ENCODE measurements at regions not wholly inside any gene's neighbourhood (a gene's known extent, or its start where the extent isn't known, plus 50 kb on each side); places are given as distances from the start of the nearest gene placed in this dataset.

DNA sequence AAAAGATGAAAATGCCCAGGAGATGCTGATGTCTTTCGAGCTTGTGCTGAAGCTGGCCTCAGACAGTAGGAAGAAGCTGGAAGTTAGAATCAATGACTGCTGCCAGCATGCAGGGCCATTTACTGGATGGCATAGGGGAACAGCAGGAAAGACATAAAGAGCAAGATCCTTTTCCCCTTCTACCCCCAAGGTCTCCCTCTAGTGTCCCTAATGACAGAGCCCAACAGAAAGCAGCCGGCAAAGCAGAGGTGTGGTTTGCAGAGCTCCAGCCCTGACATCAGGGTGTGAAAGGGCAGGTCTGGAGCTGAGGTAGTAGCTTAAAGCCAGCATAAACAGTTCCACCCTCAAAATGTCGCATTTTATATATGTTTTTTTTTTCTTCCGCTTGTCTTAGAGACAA lies 1560.7 kb upstream of the TMEM132C start:
- DNase-seq (ENCODE audit: extremely low read depth, low read depth, low spot score): no peak

GRCh38 chr12:126708492-126708896 lies 1558.5 kb upstream of the TMEM132C start:
- DNase-seq (ENCODE audit: extremely low read depth, low read depth, low spot score): no peak

DNA sequence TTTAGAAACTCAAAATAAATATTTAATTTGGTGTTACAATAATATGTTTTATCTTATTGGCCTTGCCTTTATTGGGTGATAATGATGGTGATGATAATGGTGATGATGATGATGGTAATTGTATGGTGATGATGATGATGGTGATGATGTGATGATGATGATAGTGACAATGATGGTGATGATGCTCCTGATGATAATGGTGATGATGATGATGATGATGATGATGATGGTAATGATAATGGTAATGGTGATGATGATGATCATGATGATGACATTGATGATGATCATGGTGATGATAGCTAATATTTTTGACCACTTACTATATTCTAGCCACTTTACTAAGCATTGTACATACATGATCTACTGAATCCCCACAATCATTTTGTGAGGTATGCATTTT lies 1548.6 kb upstream of the TMEM132C start:
- DNase-seq (ENCODE audit: extremely low read depth, low read depth, low spot score): no peak

DNA sequence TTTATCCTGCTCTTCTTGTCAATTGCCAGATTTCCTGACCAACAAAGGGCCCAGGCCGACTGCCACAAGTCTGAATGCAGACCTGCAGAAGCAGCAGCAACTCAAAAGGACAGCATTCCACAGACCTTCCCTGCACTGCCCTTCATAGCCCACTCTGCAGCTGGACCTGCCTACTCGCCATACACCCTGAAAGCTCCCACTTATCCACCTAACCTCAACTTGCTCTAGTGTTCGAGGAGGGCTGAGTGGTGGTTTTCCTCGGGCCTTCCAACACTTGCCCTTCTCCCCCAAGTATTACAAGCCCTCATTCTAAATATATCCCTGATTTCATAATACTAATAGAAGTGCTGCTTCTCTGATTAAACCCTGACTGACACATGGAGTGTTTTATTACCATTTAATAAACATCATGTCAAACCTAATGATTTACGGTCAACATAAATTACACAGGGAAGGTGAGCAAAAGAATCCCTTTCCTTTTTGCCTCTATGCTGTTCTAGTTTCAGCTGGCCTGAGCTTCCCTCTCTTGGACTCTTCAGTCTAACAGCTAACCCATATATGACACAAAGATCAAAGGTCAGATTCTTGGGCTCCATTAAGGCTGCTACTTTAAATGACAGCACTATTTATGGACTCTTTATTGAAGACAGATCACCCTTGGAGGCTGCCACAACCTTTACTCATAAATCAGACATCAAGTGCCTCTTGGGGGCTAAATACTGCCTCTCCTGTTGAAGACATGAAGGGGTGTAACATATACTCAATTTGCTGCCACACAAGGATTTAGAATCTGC lies 1546.9 kb upstream of the TMEM132C start:
- no peak for DNase-seq (ENCODE audit: extremely low read depth, low read depth, low spot score)

DNA sequence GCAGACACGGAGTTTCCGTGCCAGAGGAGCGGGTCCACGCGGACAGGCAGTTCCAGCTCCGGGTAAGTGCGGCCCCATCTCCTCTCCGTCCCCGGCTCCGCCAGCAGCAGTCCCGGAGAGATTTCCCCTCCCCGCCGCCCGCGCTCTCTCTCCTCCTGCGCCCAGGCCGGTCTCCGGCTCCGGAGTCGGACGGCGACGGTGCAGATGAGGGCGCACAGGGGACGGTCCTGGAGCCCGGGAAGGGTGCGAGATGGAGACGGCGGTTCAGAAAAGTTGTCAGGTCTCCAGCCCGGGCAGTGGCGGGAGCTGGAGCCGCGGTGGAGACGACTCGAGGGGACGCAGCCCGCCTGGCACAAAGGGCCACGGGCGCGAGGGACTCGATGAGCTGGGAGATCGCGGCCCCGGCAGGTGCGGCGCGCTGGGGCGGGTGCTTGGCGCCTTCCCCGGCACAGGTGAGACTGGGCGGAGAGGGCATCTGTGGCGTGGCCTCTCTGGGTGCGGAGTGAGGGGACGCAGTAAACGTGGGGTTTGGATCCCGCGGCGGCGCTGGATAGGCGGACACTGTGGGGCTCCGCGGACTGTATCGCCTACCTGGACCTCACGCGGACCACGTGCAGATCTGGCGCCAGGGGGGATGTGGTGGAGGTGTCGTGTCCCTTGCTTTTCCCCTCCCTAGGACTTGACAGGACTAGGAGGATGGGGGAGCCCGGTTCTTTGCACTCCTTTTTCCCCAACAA lies 1540.3 kb upstream of the TMEM132C start:
- no peak for DNase-seq (ENCODE audit: extremely low read depth, low read depth, low spot score)

GRCh38 chr12:126727218-126728075 lies 1539.5 kb upstream of the TMEM132C start:
- DNase-seq (ENCODE audit: extremely low read depth, low read depth, low spot score): no peak

DNA sequence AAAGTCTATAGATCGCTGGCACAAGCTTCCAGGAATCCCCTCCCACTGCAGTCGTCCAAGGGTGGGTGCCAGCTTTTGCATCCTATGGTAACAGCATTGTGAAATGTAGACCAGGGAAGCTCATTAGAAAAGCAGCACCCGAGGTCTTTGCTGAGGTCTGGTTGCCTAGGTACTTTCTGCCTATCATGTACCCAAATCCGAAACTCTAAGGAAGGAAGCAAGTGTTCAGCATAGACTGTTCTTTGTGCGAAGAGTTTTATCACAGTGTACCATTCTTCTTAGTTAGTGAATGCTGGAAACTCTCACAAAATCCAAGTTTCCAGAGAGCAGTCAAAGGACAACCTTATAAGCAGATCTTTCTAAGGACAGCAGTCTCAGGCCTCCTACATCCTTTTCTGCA lies 1532.7 kb upstream of the TMEM132C start:
- DNase-seq (ENCODE audit: extremely low read depth, low read depth, low spot score): no peak

GRCh38 chr12:126734710-126735109 lies 1532.3 kb upstream of the TMEM132C start:
- no peak for DNase-seq (ENCODE audit: extremely low read depth, low read depth, low spot score)

DNA sequence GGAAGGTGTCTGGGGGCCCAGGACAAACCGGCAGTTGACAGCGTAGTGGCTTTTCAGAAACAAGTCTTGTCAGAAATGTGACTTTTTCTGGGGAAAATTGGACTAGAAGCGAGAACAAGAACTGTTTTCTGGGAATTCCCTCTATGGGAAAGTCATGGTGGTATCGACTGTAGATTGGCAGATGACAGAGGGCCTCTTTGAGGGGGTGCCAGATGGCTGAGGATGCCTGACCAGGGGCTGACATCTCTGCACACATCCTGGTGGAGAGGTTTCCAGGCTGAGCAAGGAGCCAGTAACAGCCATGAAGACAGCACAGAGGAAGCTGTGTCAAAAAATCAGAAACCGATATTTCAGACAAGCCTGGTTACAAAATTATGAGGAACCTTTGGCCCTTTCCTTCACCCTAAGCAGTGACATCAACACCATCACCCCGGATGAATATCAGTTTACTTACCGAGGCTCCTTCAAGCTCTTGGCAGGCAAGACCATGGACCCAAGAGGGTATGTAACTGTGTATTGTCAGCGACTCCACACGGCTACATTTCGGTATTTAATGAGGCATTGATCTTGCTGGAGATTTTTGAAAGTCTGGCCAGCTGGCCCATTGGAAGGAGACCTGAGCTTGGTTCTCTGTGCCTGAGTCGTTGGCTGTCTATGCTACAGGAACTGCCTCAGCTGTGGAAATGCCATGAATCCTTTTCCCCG lies 1525.3 kb upstream of the TMEM132C start:
- no peak for DNase-seq (ENCODE audit: extremely low read depth, low read depth, low spot score)

DNA sequence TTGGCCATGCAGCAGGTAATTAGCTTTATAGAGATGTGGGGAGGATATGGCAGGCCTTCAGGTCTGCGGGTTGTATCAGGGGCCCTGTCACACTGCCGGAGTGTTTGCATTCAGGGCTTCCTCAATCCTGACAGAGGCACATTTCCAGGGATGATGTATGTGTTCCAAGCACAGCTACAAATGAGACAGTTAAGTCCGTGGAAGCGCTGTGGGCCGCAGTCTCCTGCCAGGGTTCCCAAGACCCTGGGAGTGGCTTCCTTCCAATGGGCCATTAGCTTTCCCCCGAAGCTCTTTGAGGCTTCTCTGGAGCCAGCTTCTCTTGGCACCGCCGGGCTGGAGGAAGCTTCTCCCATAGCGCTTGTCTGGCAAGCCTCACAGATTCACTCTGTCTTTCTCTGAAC lies 1524.7 kb upstream of the TMEM132C start:
- DNase-seq (ENCODE audit: extremely low read depth, low read depth, low spot score): no peak

- DNase-seq (ENCODE audit: extremely low read depth, low read depth, low spot score): no peak
Measured at GRCh38 chr12:126747530-126748149, 1519.3 kb upstream of the TMEM132C start.

GRCh38 chr12:126752021-126752420 lies 1514.9 kb upstream of the TMEM132C start:
- DNase-seq (ENCODE audit: extremely low read depth, low read depth, low spot score): no peak

- no peak for DNase-seq (ENCODE audit: extremely low read depth, low read depth, low spot score)
Measured at GRCh38 chr12:126757326-126757725, 1509.6 kb upstream of the TMEM132C start.

- no peak for DNase-seq (ENCODE audit: extremely low read depth, low read depth, low spot score)
Measured at GRCh38 chr12:126760092-126760491, 1506.9 kb upstream of the TMEM132C start.

GRCh38 chr12:126761420-126761819 lies 1505.5 kb upstream of the TMEM132C start:
- no peak for DNase-seq (ENCODE audit: extremely low read depth, low read depth, low spot score)

DNA sequence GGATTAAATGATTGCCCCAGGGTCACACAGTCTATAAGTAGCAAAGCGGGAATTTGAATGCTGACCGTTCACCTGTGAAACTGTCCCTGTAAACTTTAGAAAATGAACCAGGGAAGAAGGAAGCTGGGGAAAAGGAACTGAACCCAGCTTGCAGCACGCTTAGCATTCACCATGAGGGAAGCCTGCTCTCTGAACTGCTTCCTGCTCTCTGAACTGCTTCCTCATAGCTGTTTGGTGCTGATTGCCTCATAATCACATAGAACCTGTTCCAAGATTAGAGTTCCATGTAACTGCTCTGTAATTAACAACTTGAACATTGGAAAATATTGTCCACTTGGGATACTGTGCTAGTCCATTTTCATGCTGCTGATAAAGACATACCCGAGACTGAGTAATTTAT lies 1504.8 kb upstream of the TMEM132C start:
- DNase-seq (ENCODE audit: extremely low read depth, low read depth, low spot score): no peak

DNA sequence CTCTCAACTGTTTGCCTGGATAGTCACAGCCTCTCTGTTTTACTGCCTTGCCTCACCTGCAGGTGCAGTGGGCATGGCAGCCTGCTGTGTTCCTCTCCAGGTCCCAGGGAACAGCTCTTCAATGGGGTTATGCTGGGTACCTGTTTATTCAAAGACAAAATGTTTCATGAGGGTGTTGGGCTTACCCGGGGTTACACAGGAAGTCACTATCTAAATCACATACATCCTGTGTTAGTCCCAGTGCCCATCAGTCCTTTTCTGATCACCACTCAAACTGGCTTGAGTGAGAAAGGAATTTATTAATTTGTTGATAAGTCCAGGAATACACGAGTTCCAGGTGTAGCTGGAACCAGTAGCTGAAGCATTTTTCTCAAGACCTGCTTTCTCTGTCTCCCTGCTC lies 1503.6 kb upstream of the TMEM132C start:
- DNase-seq (ENCODE audit: extremely low read depth, low read depth, low spot score): no peak

DNA sequence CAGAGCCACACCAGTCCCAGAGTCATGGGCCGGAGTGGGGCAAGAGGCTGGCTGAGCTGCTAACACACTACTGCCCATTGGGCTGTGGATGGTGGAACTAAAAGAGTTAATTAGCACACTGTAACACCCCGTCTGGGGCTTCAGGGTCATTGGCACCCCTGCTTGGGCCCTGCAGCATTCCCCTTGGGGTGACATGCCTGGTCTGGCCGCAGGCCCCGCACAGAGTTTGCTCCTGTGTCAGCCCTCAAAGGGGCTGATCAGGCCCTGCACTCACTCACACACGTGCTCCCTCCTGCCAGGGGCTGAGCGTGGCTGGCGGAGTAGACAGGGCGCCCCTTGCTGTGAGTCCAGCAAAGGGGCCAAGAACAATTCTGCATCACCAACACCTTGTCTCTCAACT lies 1499.6 kb upstream of the TMEM132C start:
- DNase-seq (ENCODE audit: extremely low read depth, low read depth, low spot score): no peak

DNA sequence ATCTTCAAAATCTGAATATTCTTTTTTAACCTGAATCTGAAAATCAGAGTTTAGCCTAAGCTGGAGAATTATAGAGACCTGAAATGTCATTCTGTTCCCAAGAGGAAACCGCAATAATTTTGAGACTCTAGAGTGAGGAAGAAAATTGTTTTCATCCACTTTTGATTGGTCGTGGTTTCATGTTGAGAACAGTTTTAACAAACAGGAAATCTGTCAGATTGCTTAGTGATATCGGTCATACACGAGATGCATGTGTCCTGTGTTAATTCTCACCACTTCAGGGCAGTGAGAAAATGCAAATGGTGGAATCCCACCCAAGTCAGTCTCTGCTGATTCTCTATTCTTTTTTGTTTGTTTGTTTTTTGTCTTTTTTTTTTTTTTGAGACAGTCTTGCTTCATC lies 1498.5 kb upstream of the TMEM132C start:
- DNase-seq (ENCODE audit: extremely low read depth, low read depth, low spot score): no peak

GRCh38 chr12:126770188-126770587 lies 1496.8 kb upstream of the TMEM132C start:
- no peak for DNase-seq (ENCODE audit: extremely low read depth, low read depth, low spot score)

All from glomerular endothelial cell (primary cell).